HG03097 (cell line): ENCODE measurements at regions not wholly inside any gene's neighbourhood (a gene's known extent, or its start where the extent isn't known, plus 50 kb on each side); places are given as distances from the start of the nearest gene placed in this dataset.

Source experiments
- ATAC-seq: cut with Tn5 transposase; IDR thresholded peaks from one replicate; pipeline ENCODE4 v1.9.1; 2021; ENCODE audit not compliant: unreplicated experiment, low FRiP score

DNA sequence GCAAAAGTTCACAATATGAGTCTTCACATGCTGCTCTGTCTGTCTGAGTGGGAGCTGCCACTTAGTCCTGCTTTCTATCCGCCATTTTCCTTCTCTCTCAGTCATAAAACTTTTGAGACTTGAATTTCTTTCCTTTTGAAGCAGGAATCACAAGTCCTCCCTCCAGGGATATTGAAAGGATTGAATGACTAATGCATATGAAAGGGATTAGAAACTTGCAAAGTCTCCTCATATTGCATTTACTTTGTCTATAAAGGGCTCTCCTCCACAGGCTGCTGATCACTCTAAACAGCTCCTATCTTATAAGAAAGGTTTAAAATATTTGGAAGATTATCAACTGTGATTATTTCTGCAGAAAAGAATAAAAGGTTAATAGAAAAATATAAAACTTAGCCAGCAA, 879.1 kb downstream of the ARAP2 start:
- ATAC-seq = no peak

DNA sequence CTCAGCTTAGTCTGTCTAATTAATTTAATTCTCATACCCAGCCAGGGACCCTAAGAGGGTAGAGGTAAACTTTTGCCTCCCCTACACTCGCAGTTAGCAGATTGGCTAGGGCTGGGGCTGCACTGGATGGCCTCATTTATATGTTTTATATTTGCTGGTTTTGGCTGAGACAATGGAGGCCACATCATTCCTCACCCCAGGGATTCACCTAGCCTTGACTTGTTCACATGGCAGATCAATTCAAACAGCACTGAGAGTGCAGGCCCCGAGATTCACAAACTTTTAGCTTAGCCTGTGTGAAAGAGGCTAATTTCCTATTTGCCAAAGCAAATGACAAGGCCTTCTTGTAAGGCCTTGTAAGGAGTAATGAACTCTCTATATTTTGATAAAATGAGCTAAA, 844.4 kb downstream of the ARAP2 start:
- no peak for ATAC-seq

DNA sequence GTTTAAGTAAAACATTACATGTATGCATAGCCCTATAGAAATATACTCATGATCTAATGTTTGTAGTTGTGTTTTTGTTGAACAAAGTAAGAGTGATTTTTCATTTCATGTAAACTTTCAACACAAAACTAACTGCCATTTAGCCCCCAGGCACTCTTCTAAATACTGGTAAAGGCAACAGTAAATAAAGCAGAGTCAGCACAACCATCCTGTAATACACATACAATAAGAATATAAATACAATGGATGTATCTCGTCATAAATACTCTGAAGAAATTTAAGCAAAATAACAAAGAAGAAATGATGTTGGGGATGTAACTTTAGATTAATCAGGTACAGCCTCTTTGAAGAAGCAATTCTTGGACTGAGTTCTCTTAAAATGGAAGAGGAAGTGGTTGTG, 821.2 kb downstream of the ARAP2 start:
- ATAC-seq = no peak

DNA sequence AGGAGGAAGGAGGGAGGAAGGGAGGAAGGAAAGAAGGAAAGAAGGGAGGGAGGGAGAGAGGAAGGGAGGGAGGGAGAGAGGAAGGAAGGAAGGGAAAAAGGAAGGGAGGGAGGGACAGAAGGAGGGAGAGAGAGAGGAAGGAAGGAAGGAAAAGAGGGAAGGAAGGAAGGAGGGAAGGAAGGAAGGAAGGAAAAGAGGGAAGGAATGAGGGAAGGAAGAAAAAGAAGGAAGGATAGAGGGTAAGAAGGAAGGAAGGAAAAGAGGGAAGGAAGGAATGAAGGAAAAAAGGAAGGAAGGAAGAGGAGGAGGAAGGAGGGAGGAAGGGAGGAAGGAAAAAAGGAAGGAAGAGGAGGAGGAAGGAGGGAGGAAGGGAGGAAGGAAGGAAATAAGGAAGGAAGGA, 796.8 kb downstream of the ARAP2 start:
- no peak for ATAC-seq

DNA sequence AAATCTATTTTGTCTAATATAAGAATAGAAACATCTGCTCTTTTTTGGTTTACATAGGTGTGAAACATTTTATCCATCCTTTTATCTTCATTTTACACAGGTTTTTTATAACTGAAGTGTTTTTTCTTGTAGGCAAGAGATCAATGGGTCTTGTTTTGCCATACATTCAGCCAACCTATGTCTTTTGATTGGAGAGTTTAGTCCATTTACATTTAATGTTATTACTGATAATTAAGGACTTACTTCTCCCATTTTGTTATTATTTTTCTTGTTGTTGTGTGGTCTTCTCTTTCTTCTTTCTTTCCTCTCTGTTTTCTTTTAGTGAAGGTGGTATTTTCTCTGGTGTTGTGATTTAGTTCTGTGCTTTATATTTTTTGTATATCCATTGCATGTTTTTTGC, 785.3 kb downstream of the ARAP2 start:
- ATAC-seq = no peak

DNA sequence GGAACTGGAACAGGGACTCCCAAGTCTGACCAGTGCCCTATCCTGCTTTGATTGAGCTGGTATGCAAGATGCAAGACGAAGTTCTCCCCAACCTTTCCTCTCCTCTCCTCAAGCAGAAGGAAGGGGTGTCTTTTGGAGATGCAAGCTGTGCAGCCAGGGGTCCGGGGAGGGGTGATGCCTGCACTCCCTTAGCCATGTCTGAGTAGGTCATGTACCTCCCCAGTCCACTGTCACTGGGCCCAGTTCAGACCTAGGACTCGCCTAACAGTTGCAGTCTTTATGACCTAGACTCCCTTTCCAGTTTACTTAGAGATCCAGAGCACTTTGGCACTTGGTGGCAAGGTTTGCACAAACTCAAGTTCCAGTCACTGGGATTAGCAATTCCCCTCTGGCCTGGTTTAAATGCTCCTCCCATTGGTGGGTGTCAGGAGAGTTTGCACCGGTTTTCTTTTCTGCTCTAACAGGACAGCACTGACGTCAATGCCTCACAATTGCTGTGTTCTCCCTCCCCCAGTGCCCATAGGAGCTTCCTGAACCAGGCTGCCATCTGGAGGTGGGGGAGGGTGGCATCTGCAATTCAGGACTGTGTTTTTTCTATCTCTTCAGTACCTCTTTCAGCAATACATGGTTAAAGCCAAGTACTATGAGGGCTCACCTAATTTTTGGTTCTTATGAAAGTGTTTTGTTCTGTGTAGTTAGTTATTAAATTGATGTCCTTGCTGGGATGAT, 782.2 kb downstream of the ARAP2 start:
- ATAC-seq = no peak

DNA sequence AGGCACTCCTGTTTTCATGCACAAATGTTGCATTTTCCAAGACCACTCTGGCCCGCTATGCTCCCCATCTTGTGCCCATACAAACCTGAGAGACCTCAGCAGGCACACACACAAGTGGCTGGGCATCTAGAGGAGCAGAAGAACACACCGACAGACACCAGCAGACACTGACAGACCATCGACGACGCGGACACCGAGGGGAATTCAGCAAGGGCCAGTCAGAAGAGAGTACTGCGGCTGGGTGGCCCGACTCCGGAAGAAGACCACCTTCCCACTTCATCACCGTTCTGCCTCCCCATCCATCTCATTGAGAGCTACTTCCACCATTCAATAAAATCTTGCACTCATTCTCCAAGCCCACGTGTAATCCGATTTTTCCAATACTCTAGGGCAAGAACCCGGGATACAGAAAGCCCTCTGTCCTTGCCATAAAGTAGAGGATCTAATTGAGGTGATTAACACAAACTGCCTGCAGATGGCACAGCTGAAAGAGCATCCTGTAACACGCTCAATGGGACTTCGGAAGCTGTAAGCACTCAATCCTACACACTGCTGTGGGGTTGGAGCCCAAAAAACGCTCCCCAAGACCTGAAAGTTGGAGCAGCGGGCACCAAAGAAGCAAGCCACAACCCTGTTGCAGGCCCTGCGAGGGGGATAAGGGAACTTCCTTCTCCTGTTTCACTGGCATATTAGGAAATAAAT, 780.9 kb downstream of the ARAP2 start:
- no peak for ATAC-seq

DNA sequence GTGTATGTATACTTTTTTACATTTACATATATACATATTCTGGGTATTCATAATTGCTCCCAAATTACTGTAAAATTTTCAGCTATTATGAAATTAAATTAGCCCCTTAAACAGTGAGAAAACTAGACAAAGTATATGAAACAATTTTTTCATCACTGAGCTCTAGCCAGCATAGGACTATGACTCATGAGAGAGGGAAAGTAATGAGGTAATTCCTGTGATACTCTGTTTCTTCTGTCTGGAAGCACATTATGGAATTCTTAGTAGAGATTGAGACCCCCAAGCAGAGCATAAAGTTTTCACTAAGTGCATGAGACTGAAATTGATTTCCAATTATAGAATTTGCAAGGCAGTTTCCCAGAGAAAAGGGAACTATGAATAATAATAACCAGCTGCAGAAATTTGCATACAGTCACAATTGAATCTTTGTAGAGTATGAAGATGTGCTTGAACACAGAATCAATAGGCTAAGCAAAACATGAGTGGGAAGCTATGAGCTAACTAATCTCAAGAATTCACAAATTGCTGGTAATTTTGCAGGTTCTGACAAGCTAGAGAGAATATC, 779.3 kb downstream of the ARAP2 start:
- ATAC-seq = no peak

DNA sequence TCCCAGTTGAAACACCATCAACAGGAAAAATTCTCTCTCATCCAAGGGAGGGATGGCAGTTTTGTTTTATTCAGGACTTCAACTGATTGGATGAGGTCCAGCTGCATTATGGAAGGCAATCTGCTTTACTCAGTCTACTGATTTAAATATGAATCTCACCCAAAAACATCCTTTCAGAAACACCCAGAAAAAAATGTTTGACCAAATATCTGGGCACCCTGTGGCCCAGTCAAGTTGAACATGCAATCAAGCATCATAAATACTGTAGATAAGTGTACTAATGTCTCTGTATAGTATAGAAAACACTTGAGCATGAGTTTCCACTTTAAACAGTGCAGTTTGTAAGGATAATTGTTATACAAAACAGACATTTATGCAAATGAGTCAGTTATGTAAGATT, 753.2 kb downstream of the ARAP2 start:
- no peak for ATAC-seq

DNA sequence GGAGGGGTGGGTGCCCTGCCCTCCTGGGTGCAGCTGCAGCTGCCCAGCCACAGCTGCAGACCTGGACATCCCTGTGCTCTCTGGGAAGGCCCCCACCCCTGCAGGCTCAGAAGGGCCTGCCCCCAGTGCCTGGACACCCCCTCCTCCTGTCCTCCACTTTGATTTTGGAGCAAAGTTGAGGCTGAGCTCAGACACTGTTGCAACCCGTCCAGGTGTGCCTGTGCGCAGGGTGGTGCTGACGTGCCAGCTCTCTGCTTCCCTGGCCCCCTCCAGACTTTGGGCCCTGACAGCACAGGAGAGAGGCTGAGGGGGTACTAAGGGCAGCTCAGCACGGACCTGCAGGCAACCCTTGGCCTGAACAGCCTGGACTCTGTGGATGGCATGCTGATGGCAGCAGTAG, 750.3 kb downstream of the ARAP2 start:
- no peak for ATAC-seq

DNA sequence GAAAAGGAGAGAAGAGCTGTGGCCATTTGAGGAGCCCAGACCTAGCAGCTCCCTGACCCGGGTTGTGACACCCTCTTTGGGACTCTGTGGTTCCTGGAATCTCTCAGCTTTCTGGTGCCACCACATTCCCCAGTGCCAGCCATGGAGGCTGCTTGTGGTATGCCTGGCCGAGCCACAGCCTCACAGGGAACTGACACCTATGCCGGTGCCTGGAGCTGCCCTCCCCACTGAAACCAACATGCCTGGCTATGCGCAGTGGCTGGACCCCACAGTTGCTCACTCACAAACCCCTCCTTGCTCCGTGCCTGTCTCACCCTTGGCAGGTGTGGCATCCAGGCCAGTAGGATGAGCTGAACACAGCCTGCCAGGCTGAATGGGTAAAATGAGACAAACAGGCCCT, 749.4 kb downstream of the ARAP2 start:
- no peak for ATAC-seq

DNA sequence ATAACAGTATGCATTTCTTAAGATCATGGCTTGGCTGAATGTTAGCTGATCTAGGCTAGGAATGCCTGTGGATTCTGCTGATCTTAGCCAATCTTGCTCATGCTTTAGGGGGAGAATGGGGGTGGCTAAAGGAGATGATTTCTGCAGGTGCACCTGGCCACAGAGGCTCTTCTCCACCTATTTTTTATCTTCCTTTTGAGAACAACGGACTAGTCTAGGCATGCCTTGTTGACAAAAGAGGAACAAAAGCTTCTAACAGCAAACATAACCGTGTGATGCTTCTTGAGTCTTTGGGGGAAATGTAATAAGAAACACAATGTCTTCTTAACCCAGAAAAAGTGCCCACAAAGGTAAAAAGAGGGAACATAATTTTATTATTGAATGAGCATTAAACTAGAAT, 743.5 kb downstream of the ARAP2 start:
- ATAC-seq = no peak

DNA sequence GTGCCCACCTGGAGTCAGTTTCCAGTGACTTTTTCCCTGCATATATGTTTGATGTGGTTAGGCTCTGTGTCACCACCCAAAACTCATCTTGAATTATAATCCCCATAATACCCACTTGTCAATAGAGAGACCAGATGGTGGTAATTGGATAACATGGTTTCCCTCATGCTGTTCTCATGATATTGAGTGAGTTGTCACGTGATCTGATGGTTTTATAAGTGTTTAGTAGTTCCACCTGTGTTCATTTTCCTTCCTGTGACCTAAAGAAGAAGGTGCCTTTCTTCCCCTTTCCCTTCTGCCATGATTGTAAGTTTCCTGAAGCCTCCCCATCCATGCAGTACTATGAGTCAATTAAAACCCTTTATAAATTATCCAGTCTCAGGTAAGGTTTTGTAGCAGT, 740.9 kb downstream of the ARAP2 start:
- no peak for ATAC-seq

DNA sequence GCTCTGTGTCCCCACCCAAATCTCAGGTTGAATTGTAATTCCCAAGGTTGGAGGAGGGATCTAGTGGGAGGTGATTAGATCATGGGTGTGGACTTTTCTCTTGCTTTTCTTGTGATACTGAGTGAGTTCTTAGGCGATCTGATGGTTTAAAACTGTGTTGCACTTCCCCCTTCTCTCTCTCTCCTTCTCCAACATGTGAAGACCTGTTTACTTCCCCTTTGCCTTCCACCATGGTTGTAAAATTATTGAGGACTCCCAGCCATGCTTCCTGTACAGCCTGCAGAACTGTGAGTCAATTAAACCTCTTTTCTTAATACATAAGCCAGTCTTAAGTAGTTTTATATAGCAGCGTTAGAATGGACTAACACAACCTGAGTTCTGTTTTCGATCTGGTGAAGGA, 738.2 kb downstream of the ARAP2 start:
- ATAC-seq = no peak

DNA sequence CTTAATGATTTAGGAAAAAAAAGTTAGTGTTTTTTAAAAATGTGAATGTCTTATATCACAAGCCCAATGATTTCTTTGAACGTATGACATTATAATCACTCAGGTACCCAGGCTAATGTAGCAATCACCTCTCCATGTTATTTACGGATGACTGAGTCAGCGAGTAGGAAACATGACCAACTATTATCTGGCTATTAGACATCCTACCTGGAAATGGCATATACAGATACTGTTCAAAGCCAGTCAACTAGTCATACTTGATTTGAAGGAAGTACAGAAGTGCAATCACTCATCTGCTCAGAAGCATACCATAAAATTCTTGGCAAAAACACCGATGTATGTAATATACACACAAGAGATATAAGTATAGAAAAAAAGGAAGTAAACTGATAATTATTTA, 732.5 kb downstream of the ARAP2 start:
- ATAC-seq = no peak

DNA sequence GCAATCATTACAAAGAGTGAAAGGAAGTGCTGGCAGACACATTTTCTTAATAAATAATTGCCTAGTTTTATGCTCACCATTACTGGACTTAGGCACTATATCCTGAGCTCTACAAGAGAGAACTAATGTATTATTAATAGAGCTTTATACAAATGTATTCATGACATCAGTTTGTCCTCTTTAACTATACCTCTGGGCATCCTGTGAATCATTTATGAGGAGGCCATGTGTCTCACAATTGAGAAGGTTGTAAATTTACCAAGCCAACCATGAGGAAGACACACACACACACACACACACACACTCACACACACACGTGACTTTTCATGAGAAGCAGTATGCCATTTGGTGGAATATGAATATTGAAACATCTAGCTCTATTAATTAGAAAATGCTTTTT, 728.2 kb downstream of the ARAP2 start:
- no peak for ATAC-seq

DNA sequence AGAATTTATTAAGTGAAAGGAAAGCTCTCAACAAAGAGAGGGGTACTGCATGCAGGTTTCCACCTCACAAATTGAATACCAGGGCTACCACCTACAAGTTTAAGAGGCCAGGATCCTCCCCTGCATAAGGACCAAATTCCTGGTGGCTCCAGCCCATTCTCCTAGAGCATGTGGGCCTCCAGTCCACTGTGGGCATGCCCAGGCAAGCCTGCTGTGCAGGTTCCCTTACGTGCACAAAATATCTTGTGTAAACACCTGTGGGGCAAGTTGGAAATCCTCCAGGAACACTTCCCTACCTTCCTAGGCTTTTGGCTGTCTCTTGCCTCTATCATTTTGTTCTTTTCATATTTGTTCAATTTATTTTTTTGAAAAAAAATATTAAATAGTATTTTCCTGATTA, 724.3 kb downstream of the ARAP2 start:
- ATAC-seq = no peak

DNA sequence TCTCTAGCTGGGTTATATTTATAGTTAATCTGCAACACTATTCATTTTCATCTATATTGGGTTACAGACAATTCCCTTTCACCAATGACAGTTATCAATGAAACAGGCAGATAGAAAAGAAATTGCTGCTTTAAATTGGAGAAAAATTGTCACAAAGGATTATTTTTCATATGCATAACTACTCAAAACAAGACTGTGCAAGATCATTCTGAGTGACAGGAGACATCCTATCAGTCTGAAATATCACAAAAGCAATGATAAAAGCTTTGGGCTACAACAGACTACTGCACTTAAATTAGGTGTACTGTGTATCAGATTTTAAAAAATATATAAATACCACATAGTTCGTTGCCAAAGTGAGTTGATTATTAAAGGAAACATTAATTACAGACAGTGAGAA, 722.6 kb downstream of the ARAP2 start:
- no peak for ATAC-seq

DNA sequence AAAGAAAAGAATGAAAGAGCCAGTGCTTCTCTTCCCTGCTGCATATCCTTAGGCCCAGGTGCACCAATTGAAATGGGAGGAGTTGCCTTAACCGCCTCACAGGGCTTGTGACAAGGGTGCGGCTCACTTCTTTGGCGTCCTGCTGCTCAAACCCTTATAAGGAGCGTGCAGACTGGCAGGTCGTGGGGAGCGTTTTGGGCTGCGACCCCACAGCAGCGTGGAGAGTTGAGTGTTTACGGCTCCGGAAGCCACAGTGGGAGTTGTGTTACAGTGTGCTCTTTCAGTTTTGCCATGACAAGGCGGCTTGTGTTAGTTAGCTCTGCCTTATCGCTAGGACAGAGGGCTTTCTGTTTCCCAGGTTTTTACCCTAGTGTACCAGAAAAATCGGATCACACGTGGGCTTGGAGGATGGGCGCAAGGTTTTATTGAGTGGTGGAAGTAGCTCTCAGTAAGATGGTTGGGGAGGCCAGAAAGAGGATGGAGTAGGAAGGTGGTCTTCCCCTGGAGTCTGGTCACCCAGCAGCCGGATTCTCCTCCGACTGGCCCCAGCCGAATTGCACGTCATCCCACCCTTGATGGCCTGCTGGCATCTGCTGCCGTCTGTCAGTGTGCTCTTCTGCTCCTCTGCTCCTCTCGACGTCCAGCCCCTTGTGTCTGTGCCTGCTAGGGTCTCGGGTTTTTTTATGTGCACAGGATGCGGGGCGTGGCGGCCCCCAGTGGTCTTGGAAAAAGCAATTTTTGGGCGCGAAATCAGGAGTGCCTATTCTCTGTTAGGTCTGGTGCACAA, 718.9 kb downstream of the ARAP2 start:
- no peak for ATAC-seq

DNA sequence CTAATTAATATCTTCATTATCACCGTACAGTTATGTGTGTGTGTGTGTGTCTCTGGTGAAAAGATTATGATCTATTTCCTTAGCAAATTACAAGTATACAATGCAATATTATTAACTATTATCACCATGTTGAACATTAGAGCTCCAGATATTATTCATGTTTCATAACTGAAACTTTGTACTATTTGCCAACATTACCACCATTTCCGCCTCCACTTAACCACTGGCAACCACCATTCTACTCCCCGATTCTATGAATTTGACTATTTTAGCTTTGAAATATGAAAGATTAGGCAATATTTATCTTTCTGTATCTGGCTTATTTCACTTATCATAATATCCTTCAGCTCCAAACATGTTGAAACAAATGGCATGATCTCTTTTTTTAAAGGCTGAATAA, 717.9 kb downstream of the ARAP2 start:
- ATAC-seq = no peak

DNA sequence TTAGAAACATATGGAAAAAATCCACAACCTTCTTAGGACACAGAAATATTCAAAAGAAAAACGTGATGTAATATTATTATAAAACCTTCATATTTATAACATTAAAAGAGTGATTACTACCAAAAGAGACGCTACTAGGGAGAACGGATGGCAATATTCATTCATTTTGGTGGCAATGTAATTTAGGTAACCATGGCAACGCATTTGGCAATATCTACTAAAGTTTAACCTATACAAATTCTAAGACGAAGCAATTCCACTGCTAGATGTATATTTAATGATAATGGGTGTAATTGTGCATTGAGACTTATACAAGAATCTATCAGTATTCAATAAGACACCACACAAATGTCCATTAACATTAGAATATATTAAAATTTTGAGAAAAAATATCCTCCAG, 709.4 kb downstream of the ARAP2 start:
- ATAC-seq = no peak
